ENCODE measurements at regions not wholly inside any gene's neighbourhood (a gene's known extent, or its start where the extent isn't known, plus 50 kb on each side); places are given as distances from the start of the nearest gene placed in this dataset.

DNA sequence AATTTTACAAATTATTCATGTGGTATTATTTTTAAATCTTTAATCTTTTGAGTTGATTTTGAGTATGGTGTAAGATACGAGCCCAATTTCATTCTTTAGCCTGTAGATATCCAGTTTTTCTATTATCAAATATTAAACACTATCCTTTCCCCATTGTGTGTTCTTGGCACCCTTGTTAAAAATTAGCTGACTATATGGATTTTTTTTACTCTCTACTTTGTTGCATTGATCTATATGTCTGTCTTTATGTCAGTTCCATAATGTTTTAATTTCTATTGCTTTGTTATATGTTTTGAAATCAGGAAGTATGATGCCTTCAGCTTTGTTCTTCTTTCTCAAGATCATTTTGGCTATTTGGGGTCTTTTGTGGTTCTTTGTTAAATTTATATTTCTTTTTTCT, 80.9 kb upstream of the ZNF804A start:
- Histone ChIP-seq H3K9ac (ENCODE audit: control insufficient read depth, extremely low read depth, insufficient read depth, low read length) (no peak overlapping the region), H3K79me2 (ENCODE audit: control insufficient read depth, insufficient read depth, low read length) (no peaks in the 10 kb centered on the region), H2AFZ (ENCODE audit: control insufficient read depth, low read length) (no peak overlapping the region), H3K4me3 (ENCODE audit: control insufficient read depth in 2 of 3, extremely low read depth in 1 of 3, insufficient read depth in 2 of 3, low read depth in 1 of 3, low read length in 3 of 3) (no peak overlapping the region), H3K36me3 (ENCODE audit: control insufficient read depth in 2 of 2, extremely low read depth in 1 of 2, insufficient read depth in 2 of 2, low read length in 2 of 2) (no peaks in the 10 kb centered on the region), H3K27ac (ENCODE audit: control insufficient read depth, insufficient read depth, low read length) (no peak overlapping the region), H3K4me2 (ENCODE audit: control insufficient read depth, extremely low read depth, insufficient read depth, low read depth, low read length) (no peak overlapping the region), H3K27me3 (ENCODE audit: control insufficient read depth, extremely low read depth, insufficient read depth, low read length) (no peaks in the 10 kb centered on the region), H3K9me1 (ENCODE audit: control insufficient read depth, extremely low read depth, insufficient read depth, low read length) (no peaks in the 10 kb centered on the region), H3K4me1 (ENCODE audit: control insufficient read depth, extremely low read depth, insufficient read depth, low read length) (no peaks in the 10 kb centered on the region), H4K20me1 (ENCODE audit: control insufficient read depth, extremely low read depth, insufficient read depth, low read length) (no peaks in the 10 kb centered on the region), H3K9me3 (ENCODE audit: control insufficient read depth, low read depth, low read length) (no peaks in the 10 kb centered on the region)
- dilution Hi-C loops (cut with MboI; ENCODE audit: extremely low pct_ligation_motif_present, low sequenced_read_pairs) = no loop called here
- DNase-seq (ENCODE audit: low read depth, low spot score) (no peak), FAIRE-seq (no peak)
- no peak for TF ChIP-seq EZH2 (IDR thresholded peaks at IDR 0.05; ENCODE audit: low read length)
- TF ChIP-seq, protein P1, sequence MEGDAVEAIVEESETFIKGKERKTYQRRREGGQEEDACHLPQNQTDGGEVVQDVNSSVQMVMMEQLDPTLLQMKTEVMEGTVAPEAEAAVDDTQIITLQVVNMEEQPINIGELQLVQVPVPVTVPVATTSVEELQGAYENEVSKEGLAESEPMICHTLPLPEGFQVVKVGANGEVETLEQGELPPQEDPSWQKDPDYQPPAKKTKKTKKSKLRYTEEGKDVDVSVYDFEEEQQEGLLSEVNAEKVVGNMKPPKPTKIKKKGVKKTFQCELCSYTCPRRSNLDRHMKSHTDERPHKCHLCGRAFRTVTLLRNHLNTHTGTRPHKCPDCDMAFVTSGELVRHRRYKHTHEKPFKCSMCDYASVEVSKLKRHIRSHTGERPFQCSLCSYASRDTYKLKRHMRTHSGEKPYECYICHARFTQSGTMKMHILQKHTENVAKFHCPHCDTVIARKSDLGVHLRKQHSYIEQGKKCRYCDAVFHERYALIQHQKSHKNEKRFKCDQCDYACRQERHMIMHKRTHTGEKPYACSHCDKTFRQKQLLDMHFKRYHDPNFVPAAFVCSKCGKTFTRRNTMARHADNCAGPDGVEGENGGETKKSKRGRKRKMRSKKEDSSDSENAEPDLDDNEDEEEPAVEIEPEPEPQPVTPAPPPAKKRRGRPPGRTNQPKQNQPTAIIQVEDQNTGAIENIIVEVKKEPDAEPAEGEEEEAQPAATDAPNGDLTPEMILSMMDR (optimal IDR thresholded peaks at IDR 0.05 in 1 of 3, IDR thresholded peaks at IDR 0.05 in 1 of 3, conservative IDR thresholded peaks at IDR 0.05 in 1 of 3; ENCODE audit: extremely low read depth in 1 of 3, insufficient read depth in 2 of 3, low read length in 3 of 3) = no peak

DNA sequence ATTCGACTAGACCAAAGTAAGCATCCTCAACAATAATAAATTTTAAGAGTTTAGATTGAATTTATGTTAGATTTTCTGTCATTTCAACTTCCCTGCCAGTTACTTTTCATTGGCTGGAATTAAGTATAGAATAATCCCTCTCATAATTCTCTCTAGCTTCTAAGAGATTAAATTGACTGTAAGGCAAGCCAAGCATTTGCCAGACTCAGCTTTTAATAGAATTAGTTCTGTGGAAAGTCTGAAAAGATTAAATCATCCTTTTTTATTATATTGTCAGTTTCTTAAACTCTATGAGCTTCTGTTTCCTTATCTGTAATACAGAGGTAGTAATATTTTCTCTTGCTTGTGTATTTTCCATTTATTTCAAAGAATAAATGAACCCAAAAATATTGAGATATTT, 77.9 kb upstream of the ZNF804A start:
- FAIRE-seq (no peak), DNase-seq (ENCODE audit: low read depth, low spot score) (no peak)
- Histone ChIP-seq H3K4me3 (ENCODE audit: control insufficient read depth in 2 of 3, extremely low read depth in 1 of 3, insufficient read depth in 2 of 3, low read depth in 1 of 3, low read length in 3 of 3) (no peak overlapping the region), H3K9me3 (ENCODE audit: control insufficient read depth, low read depth, low read length) (no peaks in the 10 kb centered on the region), H3K4me1 (ENCODE audit: control insufficient read depth, extremely low read depth, insufficient read depth, low read length) (no peaks in the 10 kb centered on the region), H4K20me1 (ENCODE audit: control insufficient read depth, extremely low read depth, insufficient read depth, low read length) (no peaks in the 10 kb centered on the region), H3K9me1 (ENCODE audit: control insufficient read depth, extremely low read depth, insufficient read depth, low read length) (no peaks in the 10 kb centered on the region), H3K27me3 (ENCODE audit: control insufficient read depth, extremely low read depth, insufficient read depth, low read length) (no peaks in the 10 kb centered on the region), H3K4me2 (ENCODE audit: control insufficient read depth, extremely low read depth, insufficient read depth, low read depth, low read length) (no peak overlapping the region), H3K9ac (ENCODE audit: control insufficient read depth, extremely low read depth, insufficient read depth, low read length) (no peak overlapping the region), H3K27ac (ENCODE audit: control insufficient read depth, insufficient read depth, low read length) (no peak overlapping the region), H3K36me3 (ENCODE audit: control insufficient read depth in 2 of 2, extremely low read depth in 1 of 2, insufficient read depth in 2 of 2, low read length in 2 of 2) (no peaks in the 10 kb centered on the region), H2AFZ (ENCODE audit: control insufficient read depth, low read length) (no peak overlapping the region), H3K79me2 (ENCODE audit: control insufficient read depth, insufficient read depth, low read length) (no peaks in the 10 kb centered on the region)
- no peak for TF ChIP-seq EZH2 (IDR thresholded peaks at IDR 0.05; ENCODE audit: low read length)
- TF ChIP-seq, protein P1 (optimal IDR thresholded peaks at IDR 0.05 in 1 of 3, IDR thresholded peaks at IDR 0.05 in 1 of 3, conservative IDR thresholded peaks at IDR 0.05 in 1 of 3; ENCODE audit: extremely low read depth in 1 of 3, insufficient read depth in 2 of 3, low read length in 3 of 3) = no peak
- dilution Hi-C loops (cut with MboI; ENCODE audit: extremely low pct_ligation_motif_present, low sequenced_read_pairs) = no loop called here

Measured in keratinocyte (primary cell).